Upper lobe of right lung (tissue), 1 donor: ENCODE measurements at regions not wholly inside any gene's neighbourhood (a gene's known extent, or its start where the extent isn't known, plus 50 kb on each side); places are given as distances from the start of the nearest gene placed in this dataset.

Experiments
- ATAC-seq: fragments of 200-7000 bp; cut with Tn5 transposase; one replicate; pipeline ENCODE4 v1.9.1; 2020; ENCODE audit warnings: mild to moderate bottlenecking, moderate library complexity
- DNase-seq: peaks from one replicate; pipeline ENCODE4 v3.0.0-alpha.2; 2020
- H3K27ac ChIP-seq: fragments of 200-600 bp; one replicate; pipeline ENCODE4 v1.8.0; 2022
- H3K27me3 ChIP-seq: fragments of 200-600 bp; one replicate; pipeline ENCODE4 v1.8.0; 2022; ENCODE audit warnings: mild to moderate bottlenecking
- H3K36me3 ChIP-seq: fragments of 200-600 bp; one replicate; pipeline ENCODE4 v1.8.0; 2022
- H3K4me1 ChIP-seq: fragments of 200-600 bp; one replicate; pipeline ENCODE4 v1.8.0; 2022
- H3K4me3 ChIP-seq: fragments of 200-600 bp; one replicate; pipeline ENCODE4 v1.8.0; 2022; ENCODE audit warnings: mild to moderate bottlenecking
- H3K9me3 ChIP-seq: fragments of 200-600 bp; one replicate; pipeline ENCODE4 v1.8.0; 2022
- CTCF ChIP-seq: fragments of 200-600 bp; IDR thresholded peaks from one replicate; pipeline ENCODE4 v1.8.0; 2022; ENCODE audit warnings: antibody characterized with exemption
- intact Hi-C: fragments of 100-400 bp; cut with DNase I; formaldehyde crosslinking; loops from one replicate; pipeline ENCODE4 v1.11.0; 2022
- donor health status: DM: no; HTN: yes; CAD: no; lungs with severe emphysema.

- no peak overlapping the region for H3K27ac ChIP-seq
- TF ChIP-seq CTCF: no peak
- H3K27me3 ChIP-seq: no peaks in the 10 kb centered on the region
- no peaks in the 10 kb centered on the region for H3K4me1 ChIP-seq
- intact Hi-C loops: no loop called here
- H3K36me3 ChIP-seq: no peaks in the 10 kb centered on the region
- H3K9me3 ChIP-seq: no peaks in the 10 kb centered on the region
- no peak for ATAC-seq
- no peak for DNase-seq
- H3K4me3 ChIP-seq: no peak overlapping the region
These were observed 818.9 kb downstream of the KCNT2 start for GRCh38 chr1:195789321-195789720.

- Histone ChIP-seq H3K36me3 (no peaks in the 10 kb centered on the region), H3K27ac (no peak overlapping the region), H3K4me1 (no peaks in the 10 kb centered on the region), H3K27me3 (no peaks in the 10 kb centered on the region), H3K9me3 (no peaks in the 10 kb centered on the region), H3K4me3 (no peak overlapping the region)
- no peak for TF ChIP-seq CTCF
- intact Hi-C loops: no loop called here
- no peak for DNase-seq
- no peak for ATAC-seq
These were observed 819.5 kb downstream of the KCNT2 start for GRCh38 chr1:195788721-195789120.

GRCh38 chr1:195785830-195786229 lies 822.4 kb downstream of the KCNT2 start:
- no peak for DNase-seq
- no peak for ATAC-seq
- intact Hi-C loops: no loop called here
- H3K4me1 ChIP-seq: no peaks in the 10 kb centered on the region
- H3K9me3 ChIP-seq: no peaks in the 10 kb centered on the region
- H3K27ac ChIP-seq: no peak overlapping the region
- H3K27me3 ChIP-seq: no peaks in the 10 kb centered on the region
- H3K36me3 ChIP-seq: no peaks in the 10 kb centered on the region
- TF ChIP-seq CTCF: no peak
- H3K4me3 ChIP-seq: no peak overlapping the region

- DNase-seq: no peak
- H3K27me3 ChIP-seq: no peaks in the 10 kb centered on the region
- H3K9me3 ChIP-seq: no peaks in the 10 kb centered on the region
- ATAC-seq: peak; percentile 45
- no peak for TF ChIP-seq CTCF
- no peaks in the 10 kb centered on the region for H3K4me1 ChIP-seq
- no peak overlapping the region for H3K4me3 ChIP-seq
- intact Hi-C loops: no loop called here
- H3K27ac ChIP-seq: no peak overlapping the region
- H3K36me3 ChIP-seq: no peaks in the 10 kb centered on the region
These were observed 834.3 kb downstream of the KCNT2 start for GRCh38 chr1:195773931-195774330.

- ATAC-seq (no peak), DNase-seq (no peak)
- Histone ChIP-seq H3K27ac (no peak overlapping the region), H3K27me3 (no peaks in the 10 kb centered on the region), H3K4me3 (no peak overlapping the region), H3K4me1 (no peaks in the 10 kb centered on the region), H3K36me3 (no peaks in the 10 kb centered on the region), H3K9me3 (no peaks in the 10 kb centered on the region)
- intact Hi-C loops: no loop called here
- TF ChIP-seq CTCF: no peak
These were observed 838.8 kb downstream of the KCNT2 start for GRCh38 chr1:195769461-195769860.

- intact Hi-C loops: no loop called here
- Histone ChIP-seq H3K4me1 (no peaks in the 10 kb centered on the region), H3K27me3 (no peaks in the 10 kb centered on the region), H3K36me3 (no peaks in the 10 kb centered on the region), H3K27ac (no peak overlapping the region), H3K4me3 (no peak overlapping the region), H3K9me3 (no peaks in the 10 kb centered on the region)
- no peak for ATAC-seq
- TF ChIP-seq CTCF: no peak
- no peak for DNase-seq
These were observed 839.3 kb downstream of the KCNT2 start for GRCh38 chr1:195768936-195769335.
